ENCODE measurements at regions not wholly inside any gene's neighbourhood (a gene's known extent, or its start where the extent isn't known, plus 50 kb on each side); places are given as distances from the start of the nearest gene placed in this dataset.

GRCh38 chr5:67974054-67974453, 241.5 kb upstream of the PIK3R1 start:
- Histone ChIP-seq H3K23ac (ENCODE audit: low read length) (no peak overlapping the region), H3K79me2 (ENCODE audit: control insufficient read depth, insufficient read depth, low read length, poor library complexity) (no peaks in the 10 kb centered on the region), H2AK5ac (ENCODE audit: low read length) (no peak overlapping the region), H3K4ac (ENCODE audit: low read depth, low read length) (no peak overlapping the region), H3K4me3 (ENCODE audit: low read depth, low read length) (no peak overlapping the region), H3K9me3 (ENCODE audit: insufficient read depth, low read depth, low read length) (no peaks in the 10 kb centered on the region), H4K8ac (ENCODE audit: low read depth, low read length) (no peak overlapping the region), H3K4me2 (ENCODE audit: low read length) (no peak overlapping the region), H4K91ac (ENCODE audit: low read depth, low read length) (no peak overlapping the region), H2BK12ac (ENCODE audit: low read length) (no peak overlapping the region), H2BK120ac (ENCODE audit: insufficient read depth, low read length, poor library complexity) (no peak overlapping the region), H3K36me3 (ENCODE audit: control insufficient read depth in 1 of 2, insufficient read depth in 2 of 2, low read length in 2 of 2) (no peaks in the 10 kb centered on the region), H2AFZ (ENCODE audit: insufficient read depth, low read length, poor library complexity) (no peak overlapping the region), H4K12ac (ENCODE audit: low read depth, low read length) (no peak overlapping the region), H3K14ac (ENCODE audit: low read length) (no peak overlapping the region), H3K27ac (ENCODE audit: low read depth, low read length) (no peak overlapping the region), H3K4me1 (ENCODE audit: control insufficient read depth in 1 of 2, insufficient read depth in 2 of 2, low read length in 2 of 2) (peaks cover 3 to 4% of the 10 kb centered on the region in 2 experiments), H3K79me1 (ENCODE audit: low read length) (peaks cover 4% of the 10 kb centered on the region), H2BK5ac (ENCODE audit: low read depth, low read length, poor library complexity) (no peak overlapping the region), H3K18ac (ENCODE audit: low read length) (no peak overlapping the region), H3K27me3 (ENCODE audit: insufficient read depth, low read length) (no peaks in the 10 kb centered on the region), H3K9ac (ENCODE audit: low read length) (no peak overlapping the region)
- DNase-seq, result no peak

- Histone ChIP-seq H4K12ac (ENCODE audit: low read depth, low read length) (no peak overlapping the region), H2BK5ac (ENCODE audit: low read depth, low read length, poor library complexity) (no peak overlapping the region), H3K79me2 (ENCODE audit: control insufficient read depth, insufficient read depth, low read length, poor library complexity) (no peaks in the 10 kb centered on the region), H3K4me3 (ENCODE audit: low read depth, low read length) (no peak overlapping the region), H2AFZ (ENCODE audit: insufficient read depth, low read length, poor library complexity) (no peak overlapping the region), H2AK5ac (ENCODE audit: low read length) (no peak overlapping the region), H3K4me2 (ENCODE audit: low read length) (no peak overlapping the region), H3K4ac (ENCODE audit: low read depth, low read length) (no peak overlapping the region), H3K4me1 (ENCODE audit: control insufficient read depth in 1 of 2, insufficient read depth in 2 of 2, low read length in 2 of 2) (peaks cover 3 to 4% of the 10 kb centered on the region in 2 experiments), H3K9me3 (ENCODE audit: insufficient read depth, low read depth, low read length) (no peaks in the 10 kb centered on the region), H2BK12ac (ENCODE audit: low read length) (no peak overlapping the region), H3K79me1 (ENCODE audit: low read length) (peaks cover 4% of the 10 kb centered on the region), H3K27ac (ENCODE audit: low read depth, low read length) (no peak overlapping the region), H3K18ac (ENCODE audit: low read length) (no peak overlapping the region), H3K23ac (ENCODE audit: low read length) (no peak overlapping the region), H3K36me3 (ENCODE audit: control insufficient read depth in 1 of 2, insufficient read depth in 2 of 2, low read length in 2 of 2) (no peaks in the 10 kb centered on the region), H4K91ac (ENCODE audit: low read depth, low read length) (no peak overlapping the region), H3K9ac (ENCODE audit: low read length) (no peak overlapping the region), H3K14ac (ENCODE audit: low read length) (no peak overlapping the region), H4K8ac (ENCODE audit: low read depth, low read length) (no peak overlapping the region), H3K27me3 (ENCODE audit: insufficient read depth, low read length) (no peaks in the 10 kb centered on the region), H2BK120ac (ENCODE audit: insufficient read depth, low read length, poor library complexity) (no peak overlapping the region)
- WGBS (ENCODE audit: extremely low coverage, insufficient coverage, insufficient read length), result no CpG with 5 or more reads among the region's 5 CpGs
- no peak for DNase-seq
These were observed 243.4 kb upstream of the PIK3R1 start for GRCh38 chr5:67971971-67972821.

- H3K27me3 ChIP-seq (ENCODE audit: insufficient read depth, low read length), result no peaks in the 10 kb centered on the region
- no peak overlapping the region for H2BK5ac ChIP-seq (ENCODE audit: low read depth, low read length, poor library complexity)
- peaks cover 3 to 7% of the 10 kb centered on the region in 2 experiments for H3K4me1 ChIP-seq (ENCODE audit: control insufficient read depth in 1 of 2, insufficient read depth in 2 of 2, low read length in 2 of 2)
- no peak overlapping the region for H3K14ac ChIP-seq (ENCODE audit: low read length)
- H4K8ac ChIP-seq (ENCODE audit: low read depth, low read length), result no peak overlapping the region
- H2AFZ ChIP-seq (ENCODE audit: insufficient read depth, low read length, poor library complexity), result no peak overlapping the region
- no peak overlapping the region for H2BK120ac ChIP-seq (ENCODE audit: insufficient read depth, low read length, poor library complexity)
- no peak overlapping the region for H4K12ac ChIP-seq (ENCODE audit: low read depth, low read length)
- no peaks in the 10 kb centered on the region for H3K9me3 ChIP-seq (ENCODE audit: insufficient read depth, low read depth, low read length)
- H3K9ac ChIP-seq (ENCODE audit: low read length), result no peak overlapping the region
- H3K79me2 ChIP-seq (ENCODE audit: control insufficient read depth, insufficient read depth, low read length, poor library complexity), result no peaks in the 10 kb centered on the region
- no peak overlapping the region for H3K27ac ChIP-seq (ENCODE audit: low read depth, low read length)
- H3K18ac ChIP-seq (ENCODE audit: low read length), result no peak overlapping the region
- peaks cover 6% of the 10 kb centered on the region for H3K79me1 ChIP-seq (ENCODE audit: low read length)
- no peak overlapping the region for H2AK5ac ChIP-seq (ENCODE audit: low read length)
- H4K91ac ChIP-seq (ENCODE audit: low read depth, low read length), result no peak overlapping the region
- peak in 1 of 2 donors; percentile 72 for DNase-seq
- H3K4me3 ChIP-seq (ENCODE audit: low read depth, low read length), result no peak overlapping the region
- H3K4me2 ChIP-seq (ENCODE audit: low read length), result no peak overlapping the region
- H3K4ac ChIP-seq (ENCODE audit: low read depth, low read length), result no peak overlapping the region
- H3K23ac ChIP-seq (ENCODE audit: low read length), result no peak overlapping the region
- no CpG with 5 or more reads among the region's 4 CpGs for WGBS (ENCODE audit: extremely low coverage, insufficient coverage, insufficient read length)
- no peak overlapping the region for H2BK12ac ChIP-seq (ENCODE audit: low read length)
- no peaks in the 10 kb centered on the region for H3K36me3 ChIP-seq (ENCODE audit: control insufficient read depth in 1 of 2, insufficient read depth in 2 of 2, low read length in 2 of 2)
These were observed 244.2 kb upstream of the PIK3R1 start for GRCh38 chr5:67971223-67971830.

GRCh38 chr5:67969631-67970030, 245.9 kb upstream of the PIK3R1 start:
- no peak overlapping the region for H2AK5ac ChIP-seq (ENCODE audit: low read length)
- H4K8ac ChIP-seq (ENCODE audit: low read depth, low read length), result no peak overlapping the region
- H3K4me1 ChIP-seq (ENCODE audit: control insufficient read depth in 1 of 2, insufficient read depth in 2 of 2, low read length in 2 of 2), result peaks cover 6 to 15% of the 10 kb centered on the region in 2 experiments
- H3K27ac ChIP-seq (ENCODE audit: low read depth, low read length), result no peak overlapping the region
- DNase-seq, result peak; percentile 94 to 99
- H3K79me1 ChIP-seq (ENCODE audit: low read length), result peaks cover 10% of the 10 kb centered on the region
- H3K14ac ChIP-seq (ENCODE audit: low read length), result no peak overlapping the region
- WGBS (ENCODE audit: extremely low coverage, insufficient coverage, insufficient read length), result 100% methylated on average over 1 of the region's 2 CpGs
- H3K9me3 ChIP-seq (ENCODE audit: insufficient read depth, low read depth, low read length), result no peaks in the 10 kb centered on the region
- H3K27me3 ChIP-seq (ENCODE audit: insufficient read depth, low read length), result no peaks in the 10 kb centered on the region
- no peak overlapping the region for H2BK120ac ChIP-seq (ENCODE audit: insufficient read depth, low read length, poor library complexity)
- H4K12ac ChIP-seq (ENCODE audit: low read depth, low read length), result no peak overlapping the region
- H3K9ac ChIP-seq (ENCODE audit: low read length), result no peak overlapping the region
- H3K79me2 ChIP-seq (ENCODE audit: control insufficient read depth, insufficient read depth, low read length, poor library complexity), result peaks cover 1% of the 10 kb centered on the region
- no peak overlapping the region for H3K23ac ChIP-seq (ENCODE audit: low read length)
- H3K4ac ChIP-seq (ENCODE audit: low read depth, low read length), result no peak overlapping the region
- no peak overlapping the region for H3K4me2 ChIP-seq (ENCODE audit: low read length)
- H3K18ac ChIP-seq (ENCODE audit: low read length), result no peak overlapping the region
- H2BK5ac ChIP-seq (ENCODE audit: low read depth, low read length, poor library complexity), result no peak overlapping the region
- H4K91ac ChIP-seq (ENCODE audit: low read depth, low read length), result no peak overlapping the region
- H2AFZ ChIP-seq (ENCODE audit: insufficient read depth, low read length, poor library complexity), result no peak overlapping the region
- no peak overlapping the region for H3K4me3 ChIP-seq (ENCODE audit: low read depth, low read length)
- no peak overlapping the region for H2BK12ac ChIP-seq (ENCODE audit: low read length)
- no peaks in the 10 kb centered on the region for H3K36me3 ChIP-seq (ENCODE audit: control insufficient read depth in 1 of 2, insufficient read depth in 2 of 2, low read length in 2 of 2)
